ENCODE measurements at regions not wholly inside any gene's neighbourhood (a gene's known extent, or its start where the extent isn't known, plus 50 kb on each side); places are given as distances from the start of the nearest gene placed in this dataset.
A peak's percentile ranks its signal among the peaks of the same experiment; 100 is the strongest.

DNA sequence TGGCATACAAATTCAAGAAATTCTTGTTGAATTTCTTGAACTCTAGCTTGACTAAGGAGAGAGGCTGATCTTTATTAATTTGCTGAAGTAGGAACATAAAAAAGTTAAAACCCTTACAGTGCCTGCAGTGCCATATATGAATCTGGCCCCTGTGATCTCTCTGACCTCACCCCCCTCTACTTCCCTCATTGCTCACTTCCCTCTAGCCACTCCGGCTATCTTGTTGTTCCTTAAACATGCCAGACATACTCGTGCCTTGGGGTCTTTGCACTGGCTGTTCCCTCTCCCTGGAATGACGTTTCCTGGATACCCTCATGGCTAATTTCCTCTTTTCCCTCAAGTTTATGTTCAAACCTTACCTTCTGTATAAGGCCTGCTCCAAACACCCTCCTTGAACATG, 246.3 kb upstream of the SIX2 start:
- DNase-seq (ENCODE audit: low read depth): no peak

DNA sequence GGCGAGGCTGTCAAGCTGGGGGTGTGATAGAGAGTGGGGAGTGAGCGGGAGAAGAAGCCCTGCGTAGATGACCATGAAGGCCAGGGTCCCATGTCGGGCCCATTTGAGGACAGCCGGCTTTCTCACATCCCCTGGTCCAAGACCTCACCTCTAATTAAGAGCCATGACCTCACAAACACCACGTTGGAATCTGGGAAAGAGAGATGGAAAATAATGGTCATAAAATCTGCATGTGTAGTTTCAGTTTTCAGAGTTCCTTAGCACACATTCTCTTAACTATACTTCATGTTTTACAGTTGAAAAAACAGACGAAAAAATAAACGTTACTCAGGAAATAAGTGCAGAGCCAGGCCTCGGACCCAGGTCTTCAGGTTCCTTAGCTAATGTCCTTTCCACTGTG, 244.8 kb upstream of the SIX2 start:
- no peak for DNase-seq (ENCODE audit: low read depth)

DNA sequence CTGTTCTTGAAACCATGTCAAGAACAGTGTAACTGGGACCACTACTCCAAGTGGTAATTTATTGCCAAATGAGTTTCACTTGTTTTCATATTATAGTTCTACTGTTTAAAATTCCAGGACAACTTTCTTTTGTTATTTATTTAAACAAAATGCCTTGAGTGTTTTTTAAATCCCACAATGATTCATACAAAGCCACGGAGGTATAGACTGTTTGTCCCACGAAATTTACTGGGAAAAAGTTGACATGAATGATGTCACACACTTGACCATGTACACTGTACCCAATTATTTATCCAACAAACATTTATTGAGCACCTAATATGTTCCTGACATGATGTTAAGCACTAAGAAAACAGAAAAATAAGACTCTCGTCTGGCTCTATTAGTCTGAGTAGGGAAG, 243.9 kb upstream of the SIX2 start:
- DNase-seq (ENCODE audit: low read depth): peak; percentile 48

DNA sequence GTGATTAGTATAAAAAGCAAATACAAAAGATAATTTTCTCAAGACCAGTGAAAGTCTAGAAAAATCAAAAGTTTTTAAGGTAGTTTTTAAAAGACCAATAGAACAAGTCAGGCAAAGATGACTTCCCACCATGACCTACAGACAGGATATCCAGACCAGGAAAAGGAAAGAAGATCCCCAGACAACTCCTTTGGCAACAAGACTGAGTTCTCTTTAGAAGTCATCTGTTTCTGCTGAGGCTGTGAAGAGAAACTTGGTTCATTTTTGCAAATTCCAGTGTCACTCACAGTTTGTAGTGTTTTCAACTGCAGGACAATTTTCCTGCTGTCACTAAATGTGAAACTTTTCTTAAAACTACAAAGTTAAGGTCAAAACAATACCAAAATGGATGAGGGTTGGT, 240.9 kb upstream of the SIX2 start:
- DNase-seq (ENCODE audit: low read depth): no peak

DNA sequence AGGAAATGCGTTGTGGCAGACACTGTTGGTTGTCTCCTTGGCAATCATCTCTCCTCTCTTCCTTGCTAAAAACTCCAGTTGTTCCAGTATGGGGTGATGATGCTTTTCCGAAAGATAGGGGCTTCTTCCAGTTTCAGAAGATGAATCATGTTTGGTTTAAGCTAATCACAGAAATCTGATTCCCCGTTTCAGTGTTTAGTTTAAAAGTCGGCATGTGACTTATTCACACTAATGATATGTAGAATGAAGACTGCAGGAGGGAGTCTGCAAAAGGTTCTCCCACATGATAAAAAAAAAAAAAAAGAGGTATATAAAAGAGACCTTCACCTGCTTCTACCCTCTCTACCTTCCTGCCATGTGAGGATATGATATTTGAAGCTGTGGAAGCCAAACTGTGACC, 239.0 kb upstream of the SIX2 start:
- DNase-seq (ENCODE audit: low read depth): no peak

DNA sequence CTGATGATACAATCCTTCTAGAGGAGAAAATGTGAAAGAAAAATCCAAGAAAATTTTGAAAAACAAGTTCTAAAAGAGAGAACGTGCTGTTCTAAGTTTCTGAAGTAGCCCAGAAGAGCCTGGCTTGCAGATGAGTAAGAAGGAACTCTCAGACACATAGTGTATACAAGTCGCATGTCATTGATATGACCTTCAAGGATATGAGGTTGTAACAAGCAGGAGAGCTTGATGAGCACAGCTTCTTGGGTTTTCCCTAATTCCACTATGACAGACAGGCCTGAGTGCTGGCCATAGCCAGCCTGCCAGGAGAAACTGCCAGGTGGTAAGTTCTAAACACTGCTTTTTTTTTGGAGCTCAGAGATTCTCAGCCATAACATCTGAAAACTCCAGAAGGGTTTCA, 235.7 kb upstream of the SIX2 start:
- DNase-seq (ENCODE audit: low read depth): no peak

DNA sequence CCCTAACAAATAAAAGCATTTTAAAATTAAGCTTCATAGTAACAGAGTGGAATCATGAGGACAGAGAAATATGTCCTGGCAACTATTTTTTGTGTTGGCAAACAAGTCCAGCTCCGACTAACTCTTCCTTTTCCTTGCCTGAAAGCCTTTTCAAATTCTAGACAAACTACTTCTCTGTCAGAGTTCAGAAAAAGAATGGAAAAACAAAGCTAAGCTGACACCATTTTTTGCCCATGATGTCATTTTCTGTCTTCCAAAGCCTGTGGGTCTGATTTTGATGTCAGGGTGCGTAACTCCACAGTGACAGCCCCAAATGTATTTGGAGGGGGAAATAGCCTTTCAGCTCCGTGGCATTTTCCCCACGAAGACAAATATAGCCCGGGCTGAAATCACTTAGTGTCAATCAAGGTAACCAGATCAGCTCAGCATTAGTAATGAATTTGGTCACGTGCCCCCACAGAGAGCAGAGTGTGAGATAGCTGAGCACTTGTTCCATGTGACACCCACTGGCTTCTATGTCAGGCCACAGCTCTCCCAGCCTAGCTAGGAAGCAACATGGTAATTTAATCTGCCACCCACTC, 233.0 kb upstream of the SIX2 start:
- peak; percentile 55 for DNase-seq (ENCODE audit: low read depth)

DNA sequence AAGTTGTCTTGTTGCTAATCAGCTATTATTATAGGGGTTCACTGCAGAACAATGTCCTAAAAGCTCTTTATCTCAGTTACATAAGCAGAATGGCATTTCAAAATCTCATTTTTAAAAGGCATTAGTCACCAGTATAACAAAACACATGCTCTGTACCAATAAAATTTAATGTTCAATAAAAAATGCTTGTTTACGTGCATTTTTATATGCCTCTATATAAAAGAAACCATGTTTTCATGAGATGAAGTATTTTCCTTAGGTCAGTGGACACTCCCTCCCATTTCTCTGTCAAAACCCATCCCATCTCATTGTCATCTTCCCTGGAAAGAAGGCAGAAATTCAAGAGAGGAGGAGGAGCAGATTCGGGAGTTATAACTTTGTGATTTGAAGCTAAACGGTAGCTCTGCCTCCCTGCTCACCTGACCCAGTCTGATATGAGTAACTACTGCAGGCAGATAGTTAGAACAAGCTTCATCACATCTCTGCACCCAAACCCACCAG, 231.9 kb upstream of the SIX2 start:
- peak; percentile 75 for DNase-seq (ENCODE audit: low read depth)

DNA sequence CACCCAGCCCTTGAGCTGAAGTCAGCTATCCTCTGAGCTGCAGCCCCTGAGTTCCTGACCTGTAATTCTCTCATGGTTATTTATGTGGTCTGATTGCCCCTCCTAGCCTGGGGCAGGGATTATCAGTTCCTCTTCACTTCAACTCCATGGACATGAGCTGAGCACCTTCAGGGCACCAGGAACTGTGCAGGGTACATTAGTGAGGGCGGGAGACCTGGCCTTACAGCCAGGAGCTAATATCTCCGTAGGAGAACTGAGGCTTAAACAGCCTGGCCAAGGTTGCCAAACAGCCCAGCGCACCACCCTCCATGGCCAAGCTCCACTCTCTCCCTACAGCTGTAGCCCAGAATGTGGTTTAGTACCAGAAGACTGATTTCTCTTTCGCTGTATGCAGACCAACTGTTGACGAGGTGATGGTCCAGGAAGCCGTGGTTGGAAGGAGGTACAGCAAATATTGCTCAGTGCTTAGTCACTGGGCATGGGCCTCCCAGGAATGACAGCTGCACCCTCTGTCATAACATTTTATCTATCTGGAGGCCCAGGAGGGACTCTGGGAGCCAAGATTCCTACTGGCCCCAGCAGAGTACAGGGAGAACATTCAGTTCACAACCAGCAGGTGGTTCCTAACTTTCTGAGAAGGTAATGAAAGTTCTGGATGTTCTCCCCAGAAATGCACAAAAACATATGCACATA, 228.7 kb upstream of the SIX2 start:
- peak; percentile 96 for DNase-seq (ENCODE audit: low read depth)

DNA sequence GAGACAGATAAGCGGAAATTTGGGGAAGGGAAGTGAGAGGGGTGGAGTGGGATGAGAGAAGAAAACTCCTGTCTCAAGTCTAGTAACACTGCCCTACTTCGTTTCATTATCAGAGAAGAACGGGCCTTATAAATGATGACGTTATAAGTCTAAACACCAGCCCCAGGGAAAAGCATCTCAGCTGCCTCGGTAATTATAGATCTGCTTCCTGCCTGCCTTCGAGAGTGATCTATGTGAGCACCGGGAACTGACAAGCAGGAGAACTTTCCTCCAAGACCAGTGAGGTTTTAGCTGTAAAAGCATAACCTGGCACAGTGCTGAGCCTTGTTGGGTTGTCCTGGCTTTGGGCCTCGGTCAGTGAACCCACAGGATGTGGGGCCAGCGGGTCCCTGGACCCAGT, 227.9 kb upstream of the SIX2 start:
- no peak for DNase-seq (ENCODE audit: low read depth)

DNA sequence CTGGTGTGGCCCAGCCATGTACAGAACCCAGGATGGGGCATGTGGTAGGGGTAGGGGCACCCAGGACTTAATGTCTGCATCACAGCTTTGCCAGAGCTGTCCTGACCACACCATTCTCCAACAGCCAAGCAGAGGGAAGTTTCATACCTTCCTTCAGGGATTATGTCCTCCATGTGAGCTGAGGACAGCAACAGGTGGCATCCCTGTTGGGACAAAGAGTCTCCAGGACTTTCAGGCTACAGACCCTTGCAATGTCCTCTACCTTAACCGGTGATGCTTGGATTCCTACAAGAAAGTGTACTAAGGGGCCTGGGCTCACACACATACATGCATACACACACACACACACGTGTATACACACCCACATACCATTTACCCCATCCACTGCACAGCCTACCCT, 227.0 kb upstream of the SIX2 start:
- no peak for DNase-seq (ENCODE audit: low read depth)

DNA sequence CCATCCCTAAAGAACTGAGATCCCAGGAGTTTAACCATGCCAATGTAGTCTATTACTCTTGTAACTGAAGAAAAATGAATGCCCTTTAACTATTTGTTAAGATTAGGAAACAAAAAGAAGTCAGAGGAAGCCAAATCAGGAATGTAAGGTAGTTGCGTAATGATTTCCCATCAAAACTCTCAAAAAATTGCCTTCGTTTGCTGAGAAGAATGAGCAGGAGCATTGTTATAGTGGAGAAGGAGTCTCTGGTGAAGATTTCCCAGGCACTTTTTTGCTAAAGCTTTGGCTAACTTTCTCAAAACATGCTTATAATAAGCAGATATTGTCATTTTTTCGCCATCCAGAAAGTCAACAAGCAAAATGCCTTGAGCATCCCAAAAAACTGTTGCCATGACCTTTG, 224.0 kb upstream of the SIX2 start:
- DNase-seq (ENCODE audit: low read depth): peak; percentile 38

DNA sequence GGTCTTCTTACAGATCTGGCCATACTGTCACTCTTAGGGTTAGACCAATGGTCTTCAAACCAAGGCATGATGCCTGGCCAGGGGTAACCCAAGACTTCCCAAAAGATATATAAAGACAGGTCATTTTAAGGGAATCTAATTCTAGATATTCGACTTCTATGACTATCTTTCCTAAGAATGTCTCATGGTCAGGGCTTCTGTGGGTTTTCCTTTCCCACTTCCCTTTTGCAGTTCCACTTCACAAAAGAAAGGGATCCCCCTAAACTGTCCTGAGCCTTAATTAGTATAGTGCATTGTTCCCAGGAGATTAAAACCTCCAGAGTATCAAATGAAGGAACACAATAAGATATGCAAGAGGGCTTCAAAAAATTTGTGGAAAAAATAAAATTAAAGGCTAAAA, 223.6 kb upstream of the SIX2 start:
- peak; percentile 23 for DNase-seq (ENCODE audit: low read depth)

DNA sequence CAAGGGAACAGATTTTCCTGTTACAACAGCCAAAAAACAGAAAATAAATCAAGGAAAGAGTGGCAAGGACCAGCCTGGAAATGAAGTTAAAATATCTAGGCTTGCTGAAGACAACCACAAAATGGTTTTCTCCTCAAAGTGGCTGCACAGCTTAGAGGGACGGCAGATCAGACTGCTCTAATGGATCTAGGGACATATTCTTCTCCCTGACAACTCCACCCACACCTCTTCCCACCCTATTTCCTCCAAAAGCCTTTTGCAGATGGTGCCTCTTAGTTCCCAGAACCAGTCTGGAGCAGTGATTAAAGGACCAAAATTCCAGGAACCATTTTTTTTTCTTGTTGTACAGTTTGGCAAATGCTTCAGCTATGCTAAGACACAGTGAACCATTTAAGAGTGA, 220.2 kb upstream of the SIX2 start:
- no peak for DNase-seq (ENCODE audit: low read depth)

DNA sequence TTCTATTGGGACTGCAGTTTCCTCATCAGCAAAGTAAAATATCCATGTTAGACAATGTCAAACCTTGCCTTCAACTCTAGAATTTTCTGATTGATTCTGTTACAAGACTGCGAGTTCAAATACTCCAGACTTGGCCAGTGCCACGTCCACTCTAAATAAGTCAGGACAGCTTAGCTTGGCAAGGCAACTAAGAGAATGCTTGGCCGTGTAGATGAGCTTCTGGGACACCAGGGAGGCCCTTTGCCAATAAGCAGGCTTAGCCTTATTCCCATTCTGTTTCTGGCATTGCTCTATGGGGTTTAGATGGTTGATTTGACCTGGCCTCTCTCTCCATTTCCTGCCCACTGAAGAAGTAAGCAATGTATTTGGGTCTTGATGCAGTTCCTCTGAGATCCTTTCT, 218.1 kb upstream of the SIX2 start:
- DNase-seq (ENCODE audit: low read depth): no peak

DNA sequence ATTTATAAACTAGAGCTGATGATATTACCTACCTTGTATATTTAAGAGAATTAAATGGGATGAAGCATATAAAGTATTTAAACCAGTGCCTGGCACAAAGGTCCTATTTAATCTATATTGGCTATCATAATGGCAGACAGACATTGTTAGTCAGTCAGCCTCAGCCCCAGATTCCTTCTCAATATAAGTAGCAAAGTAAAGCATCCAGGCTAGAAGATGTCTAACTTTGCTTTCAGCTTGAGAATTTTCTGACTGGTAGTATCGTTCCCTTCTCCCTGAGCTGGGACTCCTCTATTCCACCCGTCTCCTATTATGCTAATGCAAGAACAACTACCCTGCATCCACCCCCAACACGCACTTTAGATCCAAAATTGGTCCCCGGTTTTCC, 215.7 kb upstream of the SIX2 start:
- DNase-seq (ENCODE audit: low read depth): no peak

DNA sequence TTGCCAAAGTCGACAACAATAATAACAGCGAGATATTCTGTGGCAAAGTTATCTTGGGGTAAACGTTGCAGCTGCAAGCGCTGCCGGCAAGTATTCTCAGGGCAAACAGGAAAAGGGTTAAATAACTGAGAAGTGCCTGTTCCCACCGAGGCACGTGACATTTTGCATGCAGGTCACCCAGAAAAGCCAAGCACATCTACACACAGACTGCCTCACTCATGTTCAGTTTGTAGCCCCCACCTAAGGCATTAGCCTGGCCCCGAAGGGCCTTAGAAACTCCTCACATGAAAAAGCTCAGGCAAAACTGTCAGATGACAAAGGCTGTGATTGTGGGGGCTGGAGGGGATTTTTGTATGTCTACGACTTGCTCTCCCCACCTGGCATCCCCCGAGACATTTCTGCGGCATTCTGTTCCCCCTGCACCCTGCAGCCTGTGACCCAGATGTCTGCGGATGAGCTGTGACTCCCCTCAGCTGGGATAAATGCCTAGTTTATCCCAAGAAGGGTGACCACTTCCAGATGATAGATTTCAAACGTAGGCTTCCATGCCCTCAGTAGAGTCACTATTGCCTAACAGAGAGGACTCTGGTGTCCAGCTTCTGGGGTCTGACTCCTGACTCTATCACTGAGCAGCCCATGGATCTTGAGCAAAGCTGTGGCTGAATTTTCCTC, 215.2 kb upstream of the SIX2 start:
- DNase-seq (ENCODE audit: low read depth): no peak

DNA sequence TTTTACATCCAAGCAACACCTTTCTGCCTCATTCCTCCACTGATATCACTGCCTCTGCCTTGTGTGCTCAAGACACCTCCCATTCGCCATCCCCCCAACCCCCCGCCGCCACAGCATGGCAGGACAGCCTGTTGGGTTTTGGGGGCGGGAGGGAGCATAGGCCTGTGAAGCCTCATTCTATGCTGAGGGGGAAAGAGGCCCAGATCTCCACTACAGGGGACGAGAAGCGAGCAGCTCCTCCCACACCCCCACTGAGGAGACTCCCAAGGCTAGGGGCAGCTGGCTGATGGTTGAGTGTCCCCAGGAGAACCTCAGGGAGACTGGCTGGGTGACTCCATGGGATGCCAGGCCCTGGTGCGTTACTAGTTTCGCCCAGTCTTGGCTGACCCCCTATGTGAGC, 214.3 kb upstream of the SIX2 start:
- no peak for DNase-seq (ENCODE audit: low read depth)

DNA sequence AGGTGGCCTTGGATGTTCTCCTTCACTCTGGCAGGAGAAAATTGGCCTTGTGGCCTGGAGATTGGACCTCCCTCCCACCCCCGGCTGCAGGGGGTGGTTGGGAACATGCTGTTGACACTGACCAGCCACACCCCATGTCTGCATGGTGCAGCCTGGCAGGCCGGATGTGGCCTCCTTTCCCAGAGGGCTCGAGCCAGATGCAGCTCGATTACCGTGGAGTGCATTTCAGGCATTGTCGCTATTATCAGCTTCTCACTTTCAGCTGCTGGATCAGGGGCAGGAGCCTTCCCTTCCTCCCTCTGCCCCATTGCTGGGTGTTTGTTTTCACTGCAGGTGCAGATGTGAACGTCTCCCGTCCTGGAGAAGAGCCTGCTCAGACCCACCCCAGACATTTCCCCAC, 211.0 kb upstream of the SIX2 start:
- DNase-seq (ENCODE audit: low read depth): peak; percentile 32

DNA sequence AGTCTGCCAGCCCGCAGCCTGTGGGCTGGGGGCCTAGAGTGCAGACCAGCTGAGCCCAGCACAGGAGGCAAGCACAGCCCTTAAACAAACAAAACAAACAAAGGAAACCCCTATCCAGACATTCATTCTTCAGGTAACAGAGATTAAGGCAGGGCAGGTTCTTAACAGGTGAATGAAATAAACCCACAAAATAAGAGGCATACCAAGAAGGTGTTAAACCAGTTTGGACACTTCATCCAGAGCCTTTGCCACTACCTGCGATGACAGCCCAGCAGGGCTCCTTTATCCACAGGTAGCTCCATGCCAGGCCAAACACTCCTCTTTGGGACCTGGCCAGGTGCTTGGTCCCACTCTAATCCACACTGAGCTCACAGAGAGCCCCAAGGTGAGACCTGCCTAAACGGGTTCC, 209.7 kb upstream of the SIX2 start:
- DNase-seq (ENCODE audit: low read depth): no peak

DNA sequence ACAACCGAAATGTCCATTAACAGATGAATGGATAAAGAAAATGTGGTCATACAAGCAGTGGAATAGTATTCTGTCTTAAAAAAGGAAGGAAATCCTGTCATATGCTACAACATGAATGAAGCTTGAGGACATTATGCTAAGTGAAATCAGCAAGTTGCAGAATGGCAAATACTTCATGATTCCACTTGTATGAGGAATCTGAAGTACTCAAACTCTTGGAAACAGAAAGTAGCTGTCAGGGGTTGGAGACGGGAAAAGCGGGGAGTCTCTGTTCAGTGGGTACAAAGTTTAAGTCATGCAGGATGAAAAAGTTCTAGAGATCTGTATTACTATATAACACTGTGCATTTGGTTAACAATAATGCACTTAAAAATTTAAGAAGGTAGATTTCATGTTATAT, 209.0 kb upstream of the SIX2 start:
- no peak for DNase-seq (ENCODE audit: low read depth)

DNA sequence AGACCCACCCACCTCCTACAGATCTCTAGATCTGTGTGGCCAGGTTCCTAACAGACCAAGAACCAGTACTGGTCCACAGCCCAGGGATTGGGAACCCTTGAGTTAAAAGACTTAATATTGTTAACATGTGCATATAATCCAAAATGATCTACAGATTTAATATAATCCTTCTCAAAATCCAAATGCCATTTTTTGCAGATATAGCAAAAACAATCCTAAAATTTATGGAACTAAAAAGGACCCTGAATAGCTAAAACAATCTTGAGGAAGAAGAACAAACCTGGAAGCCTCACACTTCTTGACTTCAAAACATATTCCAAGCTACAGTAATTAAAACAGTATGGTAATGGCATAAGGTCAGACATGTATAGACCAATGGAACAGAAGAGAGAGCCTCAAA, 206.9 kb upstream of the SIX2 start:
- no peak for DNase-seq (ENCODE audit: low read depth)

DNA sequence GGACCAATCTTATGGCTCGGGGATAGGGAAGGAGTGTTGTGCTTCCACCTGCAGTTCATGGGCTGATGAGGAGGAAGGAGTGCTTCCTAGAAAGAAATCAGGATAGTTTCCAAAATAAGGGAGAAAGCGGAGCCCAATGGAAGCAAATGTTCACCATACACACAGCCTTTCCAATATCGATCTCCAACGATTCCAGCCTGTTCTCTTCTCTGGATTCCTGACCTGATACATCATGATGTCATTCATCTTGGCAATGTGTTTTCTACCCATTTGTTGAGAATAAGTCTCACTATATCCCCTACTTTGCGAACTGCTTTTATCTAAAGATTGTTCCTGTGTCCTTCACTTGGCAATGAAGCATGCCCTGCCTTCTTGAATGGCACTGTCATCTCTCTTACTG, 205.3 kb upstream of the SIX2 start:
- no peak for DNase-seq (ENCODE audit: low read depth)

Measured in EH (cell line).